Vagina (tissue), 2 donors: ENCODE measurements at regions not wholly inside any gene's neighbourhood (a gene's known extent, or its start where the extent isn't known, plus 50 kb on each side); places are given as distances from the start of the nearest gene placed in this dataset.

Source experiments
- DNase-seq, 2 donors: peaks; one replicate each; pipeline ENCODE4 v3.0.0-alpha.2; 2017; ENCODE audit errors: extremely low spot score in 2 of 2
- H3K27ac ChIP-seq: fragments of 200-600 bp; sonication (generic); one replicate; pipeline ENCODE4 v1.5.1; 2019
- H3K27me3 ChIP-seq: fragments of 200-600 bp; sonication (generic); one replicate; pipeline ENCODE4 v1.5.1; 2019
- H3K36me3 ChIP-seq, 2 donors: fragments of 200-600 bp; sonication (generic); one replicate each; pipeline ENCODE4 v1.5.1; 2017 to 2019
- H3K4me1 ChIP-seq: fragments of 200-600 bp; sonication (generic); one replicate; pipeline ENCODE4 v1.5.1; 2019
- H3K4me3 ChIP-seq, 2 donors: fragments of 200-600 bp; sonication (generic); 1 replicate in 1 of 2; 2 replicates in 1 of 2; pipeline ENCODE4 v1.5.1; 2016 to 2019
- H3K9me3 ChIP-seq: fragments of 200-600 bp; sonication (generic); one replicate; pipeline ENCODE4 v1.5.1; 2019
- POLR2A ChIP-seq, 2 donors: fragments of 450-650 bp; IDR thresholded peaks; one replicate each; pipeline ENCODE4 v1.6.1; 2017; ENCODE audit warnings: antibody characterized with exemption in 2 of 2, mild to moderate bottlenecking in 2 of 2, moderate library complexity in 2 of 2
- POLR2AphosphoS5 ChIP-seq, 2 donors: sonication (generic); formaldehyde crosslinking; IDR thresholded peaks; one replicate each; pipeline ENCODE4 v1.9.0; 2017; ENCODE audit warnings: antibody characterized with exemption in 2 of 2, mild to moderate bottlenecking in 2 of 2, low read depth in 1 of 2; ENCODE audit not compliant: insufficient read depth in 1 of 2
- intact Hi-C: fragments of 100-400 bp; cut with DNase I; formaldehyde crosslinking; loops from one replicate; pipeline ENCODE4 v1.15.1; 2023
- TF ChIP-seq, protein P1 (sequence below), 3 experiments: fragments of 450-650 bp in 2 of 3; fragments of 200-600 bp in 1 of 3; sonication (generic) in 1 of 3; IDR thresholded peaks; one replicate each; pipeline ENCODE4 v1.5.1; 2017 to 2019; ENCODE audit warnings: antibody characterized with exemption in 3 of 3, mild to moderate bottlenecking in 2 of 3, moderate library complexity in 2 of 3

DNA sequence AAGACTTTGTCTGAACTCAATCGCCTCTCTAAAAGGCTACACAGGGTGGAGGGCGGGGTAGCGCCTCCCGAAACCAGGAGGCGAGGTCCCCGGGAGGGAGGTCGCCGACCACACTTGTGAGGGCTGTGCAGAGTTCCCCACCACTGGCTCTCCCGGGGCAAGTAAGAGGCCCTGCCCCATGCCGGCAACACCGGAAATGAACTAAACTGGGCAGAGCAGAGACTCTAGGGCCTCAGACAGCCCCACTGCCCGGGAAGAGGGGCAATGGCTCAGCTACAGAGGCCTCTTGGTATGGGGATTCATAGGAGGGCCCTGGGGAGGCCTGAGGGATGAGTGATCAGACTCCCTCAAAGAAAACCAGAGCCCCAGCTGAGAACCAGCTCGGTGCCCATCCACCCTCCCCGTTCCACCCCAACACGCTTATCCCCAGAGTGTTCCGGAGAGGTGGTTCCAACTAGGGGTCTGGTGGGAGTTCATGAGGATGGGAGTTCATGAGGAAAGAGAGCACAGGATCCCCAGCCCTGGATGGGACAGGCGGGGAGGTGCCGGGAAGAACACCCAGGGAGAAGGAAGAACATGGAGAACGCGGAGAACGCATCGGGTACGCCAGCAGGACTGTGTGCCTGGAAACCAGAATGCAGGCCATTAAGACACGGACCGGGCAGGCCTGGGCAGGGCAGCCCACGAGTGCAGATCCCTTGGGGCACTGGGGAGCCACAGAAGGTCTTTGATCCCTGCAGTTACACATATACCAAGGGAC is 89.4 kb upstream of the MYL10 start:
- peak overlapping the region; percentile 70 for H3K27ac ChIP-seq
- intact Hi-C loops = no loop called here
- TF ChIP-seq POLR2AphosphoS5 (IDR thresholded peaks at IDR 0.05; ENCODE audit: insufficient read depth in 1 of 2, low read depth in 1 of 2) (no peak), POLR2A (IDR thresholded peaks at IDR 0.05) (no peak)
- TF ChIP-seq, protein P1, sequence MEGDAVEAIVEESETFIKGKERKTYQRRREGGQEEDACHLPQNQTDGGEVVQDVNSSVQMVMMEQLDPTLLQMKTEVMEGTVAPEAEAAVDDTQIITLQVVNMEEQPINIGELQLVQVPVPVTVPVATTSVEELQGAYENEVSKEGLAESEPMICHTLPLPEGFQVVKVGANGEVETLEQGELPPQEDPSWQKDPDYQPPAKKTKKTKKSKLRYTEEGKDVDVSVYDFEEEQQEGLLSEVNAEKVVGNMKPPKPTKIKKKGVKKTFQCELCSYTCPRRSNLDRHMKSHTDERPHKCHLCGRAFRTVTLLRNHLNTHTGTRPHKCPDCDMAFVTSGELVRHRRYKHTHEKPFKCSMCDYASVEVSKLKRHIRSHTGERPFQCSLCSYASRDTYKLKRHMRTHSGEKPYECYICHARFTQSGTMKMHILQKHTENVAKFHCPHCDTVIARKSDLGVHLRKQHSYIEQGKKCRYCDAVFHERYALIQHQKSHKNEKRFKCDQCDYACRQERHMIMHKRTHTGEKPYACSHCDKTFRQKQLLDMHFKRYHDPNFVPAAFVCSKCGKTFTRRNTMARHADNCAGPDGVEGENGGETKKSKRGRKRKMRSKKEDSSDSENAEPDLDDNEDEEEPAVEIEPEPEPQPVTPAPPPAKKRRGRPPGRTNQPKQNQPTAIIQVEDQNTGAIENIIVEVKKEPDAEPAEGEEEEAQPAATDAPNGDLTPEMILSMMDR (IDR thresholded peaks at IDR 0.05) = no peak
- H3K4me3 ChIP-seq = no peak overlapping the region
- no peaks in the 10 kb centered on the region for H3K9me3 ChIP-seq
- no peaks in the 10 kb centered on the region for H3K36me3 ChIP-seq
- H3K4me1 ChIP-seq = peaks cover 9% of the 10 kb centered on the region
- no peaks in the 10 kb centered on the region for H3K27me3 ChIP-seq
- DNase-seq = no peak

DNA sequence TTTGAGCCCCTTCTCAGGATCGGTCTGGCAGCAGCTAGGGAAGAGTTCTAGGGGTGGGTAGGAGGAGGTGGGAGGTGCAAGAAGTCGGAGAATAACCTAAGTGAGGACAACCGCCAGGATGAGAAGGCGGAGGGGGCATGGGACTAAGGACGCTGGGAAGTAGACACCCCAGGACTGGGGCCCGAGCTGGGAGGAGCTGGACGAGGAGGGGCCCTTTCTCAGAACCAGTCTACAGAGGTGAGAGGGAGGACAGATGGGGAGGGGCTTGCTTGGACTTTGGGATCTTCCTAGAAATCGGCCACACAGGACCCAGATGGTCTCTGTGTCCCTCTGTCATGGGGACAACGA is 90.0 kb upstream of the MYL10 start:
- TF ChIP-seq, protein P1 (IDR thresholded peaks at IDR 0.05) = no peak
- TF ChIP-seq POLR2AphosphoS5 (IDR thresholded peaks at IDR 0.05; ENCODE audit: insufficient read depth in 1 of 2, low read depth in 1 of 2) (no peak), POLR2A (IDR thresholded peaks at IDR 0.05) (no peak)
- DNase-seq = no peak
- intact Hi-C loops = no loop called here
- H3K4me3 ChIP-seq = no peak overlapping the region
- H3K27ac ChIP-seq = no peak overlapping the region
- no peaks in the 10 kb centered on the region for H3K27me3 ChIP-seq
- H3K4me1 ChIP-seq = peaks cover 9% of the 10 kb centered on the region
- no peaks in the 10 kb centered on the region for H3K36me3 ChIP-seq
- no peaks in the 10 kb centered on the region for H3K9me3 ChIP-seq

GRCh38 chr7:101720324-101720723 is 91.2 kb upstream of the MYL10 start:
- Histone ChIP-seq H3K36me3 (no peaks in the 10 kb centered on the region), H3K27ac (no peak overlapping the region), H3K4me3 (no peak overlapping the region), H3K9me3 (no peaks in the 10 kb centered on the region), H3K4me1 (peaks cover 9% of the 10 kb centered on the region), H3K27me3 (no peaks in the 10 kb centered on the region)
- DNase-seq = no peak
- TF ChIP-seq, protein P1 (IDR thresholded peaks at IDR 0.05) = no peak
- no peak for TF ChIP-seq POLR2AphosphoS5 (IDR thresholded peaks at IDR 0.05; ENCODE audit: insufficient read depth in 1 of 2, low read depth in 1 of 2)
- no peak for TF ChIP-seq POLR2A (IDR thresholded peaks at IDR 0.05)
- intact Hi-C loops = no loop called here

DNA sequence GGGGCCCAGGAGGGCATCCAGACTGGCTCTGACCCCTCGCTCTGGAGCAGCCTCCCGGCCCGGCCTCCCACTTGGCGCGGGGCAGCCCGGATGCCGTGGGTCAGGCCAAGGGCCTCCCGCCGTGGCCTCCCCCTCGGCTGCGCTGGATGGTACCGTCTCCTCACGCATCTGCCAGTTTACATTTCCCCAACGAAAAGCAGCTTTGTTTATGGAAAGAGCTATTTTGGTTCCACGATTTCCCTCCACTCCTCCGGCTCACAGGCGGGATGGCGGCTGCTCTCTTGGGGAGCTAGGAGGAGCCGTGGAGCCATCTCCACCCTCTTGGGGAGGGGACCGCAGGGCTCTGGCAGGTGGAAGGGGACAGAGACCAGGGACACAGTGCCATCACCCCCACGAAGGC is 93.2 kb upstream of the MYL10 start:
- TF ChIP-seq, protein P1 (IDR thresholded peaks at IDR 0.05) = no peak
- TF ChIP-seq POLR2A (IDR thresholded peaks at IDR 0.05) (no peak), POLR2AphosphoS5 (IDR thresholded peaks at IDR 0.05; ENCODE audit: insufficient read depth in 1 of 2, low read depth in 1 of 2) (peak in 1 of 2 donors; percentile 15)
- peaks cover 9% of the 10 kb centered on the region for H3K4me1 ChIP-seq
- no peak overlapping the region for H3K27ac ChIP-seq
- no peaks in the 10 kb centered on the region for H3K36me3 ChIP-seq
- no peak for DNase-seq
- no peaks in the 10 kb centered on the region for H3K27me3 ChIP-seq
- intact Hi-C loops = no loop called here
- H3K9me3 ChIP-seq = no peaks in the 10 kb centered on the region
- no peak overlapping the region for H3K4me3 ChIP-seq

GRCh38 chr7:101723835-101724234 is 93.6 kb upstream of the CUX1 start:
- Histone ChIP-seq H3K4me1 (no peaks in the 10 kb centered on the region), H3K9me3 (no peaks in the 10 kb centered on the region), H3K36me3 (no peaks in the 10 kb centered on the region), H3K4me3 (no peak overlapping the region), H3K27ac (no peak overlapping the region), H3K27me3 (no peaks in the 10 kb centered on the region)
- intact Hi-C loops = no loop called here
- TF ChIP-seq POLR2A (IDR thresholded peaks at IDR 0.05) = no peak
- TF ChIP-seq, protein P1 (IDR thresholded peaks at IDR 0.05) = no peak
- TF ChIP-seq POLR2AphosphoS5 (IDR thresholded peaks at IDR 0.05; ENCODE audit: insufficient read depth in 1 of 2, low read depth in 1 of 2) = no peak
- no peak for DNase-seq
